ENCODE measurements at regions not wholly inside any gene's neighbourhood (a gene's known extent, or its start where the extent isn't known, plus 50 kb on each side); places are given as distances from the start of the nearest gene placed in this dataset.

GRCh38 chr6:134437376-134437775 lies 119.5 kb upstream of the SGK1 start:
- no peak for DNase-seq

DNA sequence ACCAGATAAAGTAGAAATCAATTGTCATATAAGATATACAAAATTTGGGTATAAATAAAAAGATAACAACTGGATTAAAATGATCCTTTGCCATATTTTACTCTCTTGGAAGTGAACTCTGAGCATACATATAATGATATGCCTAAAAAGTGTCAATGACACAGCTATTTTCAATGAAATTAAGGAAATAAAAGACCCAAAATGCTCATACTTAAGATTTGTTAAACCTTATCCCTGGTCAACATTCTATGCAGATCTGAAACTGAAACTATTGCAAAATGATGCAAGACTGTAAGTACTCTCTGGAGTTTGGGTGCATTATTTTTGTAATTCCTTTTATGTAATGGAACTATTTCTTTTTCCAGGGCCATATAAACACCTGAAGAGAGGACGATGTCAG lies 119.0 kb upstream of the SGK1 start:
- TF ChIP-seq, protein P1, sequence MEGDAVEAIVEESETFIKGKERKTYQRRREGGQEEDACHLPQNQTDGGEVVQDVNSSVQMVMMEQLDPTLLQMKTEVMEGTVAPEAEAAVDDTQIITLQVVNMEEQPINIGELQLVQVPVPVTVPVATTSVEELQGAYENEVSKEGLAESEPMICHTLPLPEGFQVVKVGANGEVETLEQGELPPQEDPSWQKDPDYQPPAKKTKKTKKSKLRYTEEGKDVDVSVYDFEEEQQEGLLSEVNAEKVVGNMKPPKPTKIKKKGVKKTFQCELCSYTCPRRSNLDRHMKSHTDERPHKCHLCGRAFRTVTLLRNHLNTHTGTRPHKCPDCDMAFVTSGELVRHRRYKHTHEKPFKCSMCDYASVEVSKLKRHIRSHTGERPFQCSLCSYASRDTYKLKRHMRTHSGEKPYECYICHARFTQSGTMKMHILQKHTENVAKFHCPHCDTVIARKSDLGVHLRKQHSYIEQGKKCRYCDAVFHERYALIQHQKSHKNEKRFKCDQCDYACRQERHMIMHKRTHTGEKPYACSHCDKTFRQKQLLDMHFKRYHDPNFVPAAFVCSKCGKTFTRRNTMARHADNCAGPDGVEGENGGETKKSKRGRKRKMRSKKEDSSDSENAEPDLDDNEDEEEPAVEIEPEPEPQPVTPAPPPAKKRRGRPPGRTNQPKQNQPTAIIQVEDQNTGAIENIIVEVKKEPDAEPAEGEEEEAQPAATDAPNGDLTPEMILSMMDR (IDR thresholded peaks at IDR 0.05; ENCODE audit: low read depth, low read length): no peak
- no peak overlapping the region for H3K4me3 ChIP-seq (ENCODE audit: low read depth, low read length)
- no peak overlapping the region for H3K27ac ChIP-seq
- no peak for DNase-seq
- no peaks in the 10 kb centered on the region for H3K9me3 ChIP-seq (ENCODE audit: severe bottlenecking)
- H3K36me3 ChIP-seq: no peaks in the 10 kb centered on the region
- H3K27me3 ChIP-seq (ENCODE audit: insufficient read depth, low read depth, severe bottlenecking): no peaks in the 10 kb centered on the region

More at GRCh38 chr6:134437376-134437775, 119.5 kb upstream of the SGK1 start:
- Histone ChIP-seq H3K27ac (no peak overlapping the region), H3K4me3 (ENCODE audit: low read depth, low read length) (no peak overlapping the region), H3K36me3 (no peaks in the 10 kb centered on the region), H3K9me3 (ENCODE audit: severe bottlenecking) (no peaks in the 10 kb centered on the region), H3K27me3 (ENCODE audit: insufficient read depth, low read depth, severe bottlenecking) (no peaks in the 10 kb centered on the region)
- TF ChIP-seq, protein P1 (IDR thresholded peaks at IDR 0.05; ENCODE audit: low read depth, low read length): no peak

GRCh38 chr6:134436281-134436815 lies 118.4 kb upstream of the SGK1 start:
- DNase-seq: no peak
- Histone ChIP-seq H3K27ac (no peak overlapping the region), H3K4me3 (ENCODE audit: low read depth, low read length) (no peak overlapping the region), H3K27me3 (ENCODE audit: insufficient read depth, low read depth, severe bottlenecking) (no peaks in the 10 kb centered on the region), H3K36me3 (no peaks in the 10 kb centered on the region), H3K9me3 (ENCODE audit: severe bottlenecking) (no peaks in the 10 kb centered on the region)
- TF ChIP-seq, protein P1 (IDR thresholded peaks at IDR 0.05; ENCODE audit: low read depth, low read length): no peak

GRCh38 chr6:134435814-134436280 lies 117.9 kb upstream of the SGK1 start:
- no peaks in the 10 kb centered on the region for H3K27me3 ChIP-seq (ENCODE audit: insufficient read depth, low read depth, severe bottlenecking)
- no peak overlapping the region for H3K4me3 ChIP-seq (ENCODE audit: low read depth, low read length)

GRCh38 chr6:134434019-134434942 lies 116.4 kb upstream of the SGK1 start:
- Histone ChIP-seq H3K9me3 (ENCODE audit: severe bottlenecking) (no peaks in the 10 kb centered on the region), H3K4me3 (ENCODE audit: low read depth, low read length) (no peak overlapping the region), H3K36me3 (no peaks in the 10 kb centered on the region), H3K27ac (no peak overlapping the region), H3K27me3 (ENCODE audit: insufficient read depth, low read depth, severe bottlenecking) (no peaks in the 10 kb centered on the region)
- TF ChIP-seq, protein P1 (IDR thresholded peaks at IDR 0.05; ENCODE audit: low read depth, low read length): no peak
- no peak for DNase-seq

More at GRCh38 chr6:134435814-134436280, 117.9 kb upstream of the SGK1 start:
- TF ChIP-seq, protein P1 (IDR thresholded peaks at IDR 0.05; ENCODE audit: low read depth, low read length): no peak
- Histone ChIP-seq H3K27ac (no peak overlapping the region), H3K9me3 (ENCODE audit: severe bottlenecking) (no peaks in the 10 kb centered on the region), H3K36me3 (no peaks in the 10 kb centered on the region)
- no peak for DNase-seq

All from WERI-Rb-1 (cell line).